ENCODE measurements at regions not wholly inside any gene's neighbourhood (a gene's known extent, or its start where the extent isn't known, plus 50 kb on each side); places are given as distances from the start of the nearest gene placed in this dataset.

GRCh38 chr5:125011014-125011413 lies 264.6 kb upstream of the ZNF608 start:
- FAIRE-seq, result peak; percentile 89
- in situ Hi-C loops (cut with MboI), result no loop called here
- TF ChIP-seq KLF5 (IDR thresholded peaks at IDR 0.05; ENCODE audit: partially characterized antibody) (peak; percentile 31), ZBED1 (IDR thresholded peaks at IDR 0.05; ENCODE audit: borderline replicate concordance) (no peak; the same call in 1 of the 2 replicates), SIN3A (IDR thresholded peaks at IDR 0.05; ENCODE audit: low read depth, low read length) (no peak), IKZF1 (conservative IDR thresholded peaks at IDR 0.05) (peak; percentile 83; the same call in 1 of the 2 replicates), POLR2AphosphoS5 (IDR thresholded peaks at IDR 0.05; ENCODE audit: low read length) (no peak), SMAD1 (IDR thresholded peaks at IDR 0.05; ENCODE audit: low read depth, partially characterized antibody) (no peak), HSF1 (IDR thresholded peaks at IDR 0.05; ENCODE audit: low read depth, low read length) (no peak), ZZZ3 (IDR thresholded peaks at IDR 0.05; ENCODE audit: control insufficient read depth, insufficient read length, low read depth) (no peak), ATF3 (IDR thresholded peaks at IDR 0.05; ENCODE audit: borderline replicate concordance, extremely low read depth, low read depth, low read length) (no peak), MEF2B (IDR thresholded peaks at IDR 0.05; ENCODE audit: partially characterized antibody, poor library complexity, severe bottlenecking) (peak; percentile 80), IRF3 (IDR thresholded peaks at IDR 0.05) (no peak), DPF2 (IDR thresholded peaks at IDR 0.05) (peak; percentile 56), LARP7 (IDR thresholded peaks at IDR 0.05) (0 out of 2 replicates have a peak, but pooled peaks have one; percentile 36), NR2F1 (conservative IDR thresholded peaks at IDR 0.05) (0 out of 2 replicates have a peak, but pooled peaks have one; percentile 41), TBL1XR1 (IDR thresholded peaks at IDR 0.05; ENCODE audit: low read depth, low read length) (peak; percentile 62; the same call in 1 of the 2 replicates), RUNX3 (IDR thresholded peaks at IDR 0.05; ENCODE audit: low read length) (peak; percentile 70), MTA2 (IDR thresholded peaks at IDR 0.05; ENCODE audit: low read depth) (peak; percentile 94), SKIL (IDR thresholded peaks at IDR 0.05; ENCODE audit: low read depth, poor library complexity, severe bottlenecking) (peak; percentile 74), ASH2L (IDR thresholded peaks at IDR 0.05; ENCODE audit: borderline replicate concordance, low read depth) (no peak), MEF2A (IDR thresholded peaks at IDR 0.05; ENCODE audit: insufficient read depth, low read depth, low read length) (peak; percentile 96), EED (IDR thresholded peaks at IDR 0.05; ENCODE audit: low read depth) (peak; percentile 60), NFXL1 (IDR thresholded peaks at IDR 0.05; ENCODE audit: borderline replicate concordance) (no peak)

More at GRCh38 chr5:125011014-125011413, 264.6 kb upstream of the ZNF608 start:
- Histone ChIP-seq H3K36me3 (ENCODE audit: control insufficient read depth in 2 of 2, insufficient read depth in 2 of 2, low read length in 1 of 2) (no peaks in the 10 kb centered on the region), H2AFZ (ENCODE audit: control insufficient read depth, low read depth, low read length) (peak overlapping the region; percentile 39), H3K79me2 (ENCODE audit: control insufficient read depth, insufficient read depth, low read length) (no peaks in the 10 kb centered on the region), H3K27me3 (replicated peaks in 1 of 2; ENCODE audit: control insufficient read depth in 2 of 2, insufficient read depth in 2 of 2, low read length in 1 of 2) (no peaks in the 10 kb centered on the region), H3K4me3 (no peak overlapping the region), H3K27ac (ENCODE audit: control insufficient read depth, insufficient read depth) (no peak overlapping the region), H4K20me1 (ENCODE audit: control insufficient read depth, insufficient read depth) (no peaks in the 10 kb centered on the region), H3K9me3 (replicated peaks; ENCODE audit: control insufficient read depth, insufficient read depth, low read length) (no peaks in the 10 kb centered on the region), H3K9ac (ENCODE audit: control insufficient read depth, insufficient read depth, low read length) (no peak overlapping the region), H3K4me1 (ENCODE audit: control insufficient read depth, insufficient read depth, low read length) (peaks cover 21% of the 10 kb centered on the region), H3K4me2 (ENCODE audit: control insufficient read depth, insufficient read depth) (peak overlapping the region; percentile 75)
- ChIA-PET POLR2A (no interaction called here), RAD21 (ENCODE audit: unreplicated experiment) (interaction anchor here (0.8 to 1.6 kb wide), 10 partner anchors 10 to 263 kb away, joined by 3 to 5 read pairs (median 4); no protein-coding TSS in a partner anchor), CTCF (interaction anchor here (0.9 to 1.4 kb wide), 2 partner anchors 9 to 15 kb away, joined by 3 to 4 read pairs; no protein-coding TSS in a partner anchor), SMC1A (ENCODE audit: uncharacterized antibody, unreplicated experiment) (interaction anchor here (0.6 to 2.4 kb wide), 15 partner anchors 9 to 263 kb away, joined by 3 to 10 read pairs (median 3); no protein-coding TSS in a partner anchor)
- DNase-seq (ENCODE audit: low read depth, low spot score), result peak; percentile 48
- ATAC-seq, result peak; percentile 82
- WGBS (ENCODE audit: insufficient coverage, insufficient replicate concordance, low lambda C conversion rate, missing lambda C conversion rate), result 1% methylated on average over 5 of the region's 5 CpGs
- BruUV-seq (replicated peaks), result no TSS peak
- intact Hi-C loops (cut with micrococcal nuclease; ENCODE audit: unreplicated experiment), result no loop called here

All from GM12878 (cell line).